HG03439 (cell line): ENCODE measurements at regions not wholly inside any gene's neighbourhood (a gene's known extent, or its start where the extent isn't known, plus 50 kb on each side); places are given as distances from the start of the nearest gene placed in this dataset.

ENCODE experiments used
- ATAC-seq: cut with Tn5 transposase; IDR thresholded peaks from one replicate; pipeline ENCODE4 v1.9.1; 2021; ENCODE audit warnings: mild to moderate bottlenecking, moderate library complexity; ENCODE audit not compliant: unreplicated experiment

GRCh38 chr9:6703898-6704639, 53.7 kb upstream of the KDM4C start:
- peak; percentile 88 for ATAC-seq

GRCh38 chr9:6702707-6703106, 55.1 kb upstream of the KDM4C start:
- no peak for ATAC-seq

DNA sequence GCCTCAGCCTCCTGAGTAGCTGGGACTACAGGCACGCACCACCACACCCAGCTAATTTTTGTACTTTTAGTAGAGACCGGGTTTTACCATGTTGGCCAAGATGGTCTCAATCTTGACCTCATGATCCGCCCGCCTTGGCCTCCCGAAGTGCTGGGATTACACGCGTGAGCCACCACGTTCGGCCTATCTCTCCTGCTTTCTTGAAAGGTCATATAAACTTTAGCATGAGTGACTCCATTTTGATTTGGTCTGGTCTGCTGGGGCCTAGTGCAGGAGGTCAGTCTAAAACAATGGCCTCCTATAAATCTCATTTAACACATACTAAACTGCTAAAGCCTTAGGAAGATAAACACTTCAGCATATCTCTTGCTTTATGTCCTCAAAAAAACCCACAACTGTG, 50.6 kb upstream of the GLDC start:
- no peak for ATAC-seq

- no peak for ATAC-seq
Observed at GRCh38 chr9:6695121-6695814, 49.7 kb upstream of the GLDC start.
